Natural killer cell treated with Interleukin-12 subunit alpha and Interleukin-12 subunit beta and Interleukin-15 and Interleukin-18, amount 100 ng/mL, for 72 hours (primary cell): ENCODE measurements at regions not wholly inside any gene's neighbourhood (a gene's known extent, or its start where the extent isn't known, plus 50 kb on each side); places are given as distances from the start of the nearest gene placed in this dataset.
A peak's percentile ranks its signal among the peaks of the same experiment; 100 is the strongest.
"Not testable (repeated sequence)": the region's sequence is repeated elsewhere in the genome, so short reads cannot be mapped to it uniquely, and the experiment has no call there.

Source experiments
- ATAC-seq, 2 donors: fragments of 150-1000 bp; cut with Tn5 transposase in 1 of 2; sonication (Bioruptor Pico), chemical (Tn5 transposase) in 1 of 2; 2 replicates each; pipeline ENCODE4 v1.10.0; 2021
- DNase-seq: peaks from one replicate; pipeline ENCODE4 v3.0.0; 2022; ENCODE audit warnings: low spot score
- H3K27ac Mint-ChIP-seq, 2 donors: 1 replicate in 1 of 2; 2 replicates in 1 of 2; pipeline ENCODE4 v1.8.0; 2022; ENCODE audit warnings: mixed read lengths in 2 of 2, mild to moderate bottlenecking in 1 of 2, moderate library complexity in 1 of 2
- H3K27me3 Mint-ChIP-seq, 2 donors: 1 replicate in 1 of 2; 2 replicates in 1 of 2; pipeline ENCODE4 v1.8.0; 2022; ENCODE audit warnings: mixed read lengths in 2 of 2
- H3K36me3 Mint-ChIP-seq: one replicate; pipeline ENCODE4 v1.8.0; 2022; ENCODE audit warnings: mixed read lengths
- H3K4me1 Mint-ChIP-seq, 2 donors: 1 replicate in 1 of 2; 2 replicates in 1 of 2; pipeline ENCODE4 v1.8.0; 2022; ENCODE audit warnings: low read depth in 2 of 2, mixed read lengths in 2 of 2, mild to moderate bottlenecking in 1 of 2
- H3K4me3 Mint-ChIP-seq: one replicate; pipeline ENCODE4 v1.8.0; 2022; ENCODE audit warnings: mixed read lengths
- H3K9me3 Mint-ChIP-seq: 2 replicates; pipeline ENCODE4 v1.8.0; 2022; ENCODE audit warnings: mixed read lengths

DNA sequence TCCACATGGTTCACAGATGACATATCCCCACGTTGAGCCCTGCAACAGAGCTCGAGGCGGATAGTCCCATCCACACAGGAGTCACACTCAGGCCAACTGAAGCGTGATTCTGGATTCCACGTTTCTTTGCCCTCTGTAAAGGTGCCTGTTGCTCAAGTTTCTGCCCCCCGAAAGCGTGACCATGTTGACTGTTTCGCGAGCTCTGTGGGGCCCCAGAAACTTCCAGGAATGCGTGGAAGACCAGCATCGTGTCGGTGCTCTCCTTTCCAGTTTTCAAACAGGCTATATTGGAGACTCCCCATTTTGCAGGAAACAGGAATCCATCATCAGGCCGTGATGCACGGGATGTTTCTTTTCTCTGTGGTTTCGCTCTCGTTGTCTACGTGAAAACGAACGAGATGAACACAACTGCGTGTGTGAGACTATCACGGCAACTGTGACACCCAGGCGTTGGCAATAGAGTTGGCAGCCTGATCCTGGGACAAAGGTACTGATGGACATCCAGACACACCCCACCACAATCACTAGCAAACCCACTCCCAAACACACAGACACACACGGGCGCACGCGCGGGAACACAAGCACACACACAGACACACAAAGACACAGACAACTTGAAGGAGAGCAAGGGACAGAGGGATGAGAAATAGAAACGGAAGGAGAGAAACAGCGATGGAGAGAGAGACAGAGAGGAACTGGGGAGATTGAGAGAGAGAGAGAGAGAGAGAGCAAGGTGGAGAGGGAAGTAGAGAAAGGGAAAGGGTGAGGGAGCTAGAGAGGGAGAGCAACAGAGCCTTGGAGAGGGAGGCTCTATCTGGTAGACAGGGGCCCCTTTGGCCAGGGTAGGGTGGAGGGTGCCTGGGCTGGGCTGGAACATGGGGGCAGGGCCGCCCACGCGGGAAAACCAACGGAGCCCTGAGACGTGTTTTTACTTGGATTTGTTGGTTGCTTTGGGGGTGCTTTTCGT, 1609.3 kb downstream of the SPATA31A7 start:
- H3K27ac Mint-ChIP-seq = not testable (repeated sequence)

DNA sequence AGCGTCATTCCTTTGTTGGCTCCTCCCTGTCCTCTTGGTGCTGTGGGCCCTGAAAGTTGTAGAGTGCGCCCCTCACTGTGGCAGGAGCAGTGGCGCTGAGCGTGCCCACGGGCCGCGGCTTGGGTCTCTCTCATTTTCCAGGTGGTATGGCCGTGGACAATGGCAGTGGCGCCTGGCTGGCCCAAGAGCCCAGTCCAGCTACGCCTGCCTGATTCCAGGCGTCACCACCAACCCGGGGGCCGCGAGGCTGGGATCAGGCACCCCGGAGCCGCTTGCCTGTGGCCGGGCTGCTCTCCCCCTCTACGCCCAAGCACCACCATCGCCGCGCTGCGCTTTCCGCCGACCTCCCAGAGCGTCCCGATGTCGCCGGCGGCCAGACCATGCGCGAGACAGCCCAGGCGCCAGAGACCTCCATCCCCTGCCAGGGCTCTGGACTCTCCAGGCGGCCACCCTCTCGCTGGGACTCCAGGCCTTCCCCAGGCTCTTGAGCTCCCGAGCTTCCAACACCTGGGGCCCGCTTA, 1610.1 kb downstream of the SPATA31A7 start:
- peak; percentile 64 for DNase-seq
- not testable (repeated sequence) for H3K4me3 Mint-ChIP-seq, H3K9me3 Mint-ChIP-seq, ATAC-seq, H3K27ac Mint-ChIP-seq
- peaks cover 31 to 44% of the 10 kb centered on the region in 2 donors for H3K27me3 Mint-ChIP-seq
- peaks cover 28% of the 10 kb centered on the region in 2 donors for H3K4me1 Mint-ChIP-seq
- H3K36me3 Mint-ChIP-seq = peaks cover 23% of the 10 kb centered on the region

More for the DNA sequence above, 1609.3 kb downstream of the SPATA31A7 start:
- Mint-ChIP-seq H3K27me3 (peaks cover 25 to 36% of the 10 kb centered on the region in 2 donors), H3K4me3 (peak overlapping the region; percentile 70), H3K36me3 (peaks cover 19% of the 10 kb centered on the region), H3K4me1 (peaks cover 28% of the 10 kb centered on the region in 2 donors)
- peak; percentile 62 for DNase-seq
- H3K9me3 Mint-ChIP-seq, ATAC-seq: not testable (repeated sequence)

DNA sequence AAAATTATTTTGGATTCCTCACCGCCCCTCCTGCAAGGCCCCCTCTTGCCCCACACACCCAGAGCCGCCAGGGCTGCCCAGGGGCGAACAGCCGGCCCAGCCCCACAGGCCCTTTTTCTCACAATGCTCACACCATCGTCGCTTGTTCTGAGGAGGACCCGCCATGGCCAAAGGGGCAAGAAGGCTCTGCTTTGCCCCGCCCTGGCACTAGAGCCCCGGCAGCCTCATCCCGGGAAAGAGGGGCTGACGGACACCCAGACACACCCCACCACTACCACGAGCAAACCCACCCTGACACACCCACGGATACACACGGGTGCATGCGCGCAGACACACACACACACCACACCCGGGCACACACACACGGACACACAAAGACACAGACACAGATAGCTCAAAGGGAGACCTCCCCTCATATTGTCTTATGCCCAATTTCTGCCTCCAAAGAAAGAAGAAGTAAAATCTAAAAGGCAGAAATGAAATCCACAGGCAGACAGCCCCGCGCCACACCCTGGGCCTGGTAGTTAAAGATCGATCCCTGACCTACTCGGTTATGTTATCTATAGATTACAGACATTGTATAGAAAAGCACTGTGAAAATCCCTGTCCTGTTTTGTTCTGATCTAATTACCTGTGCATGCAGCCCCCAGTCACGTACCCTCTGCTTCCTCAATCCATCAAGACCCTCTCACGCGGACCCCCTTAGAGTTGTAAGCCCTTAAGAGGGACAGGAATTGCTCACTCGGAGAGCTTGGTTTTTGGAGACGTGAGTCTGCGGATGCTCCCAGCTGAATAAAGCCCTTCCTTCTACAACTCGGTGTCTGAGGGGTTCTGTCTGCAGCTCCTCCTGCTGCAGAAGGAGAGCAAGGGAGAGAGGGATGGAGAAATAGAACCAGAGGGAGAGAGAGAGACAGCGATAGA, 1610.9 kb downstream of the SPATA31A7 start:
- Mint-ChIP-seq H3K4me1 (peaks cover 28% of the 10 kb centered on the region in 2 donors), H3K36me3 (peaks cover 28% of the 10 kb centered on the region), H3K27me3 (peaks cover 36 to 52% of the 10 kb centered on the region in 2 donors), H3K27ac (peak overlapping the region; percentile 1 to 43), H3K4me3 (peak overlapping the region; percentile 74)
- not testable (repeated sequence) for ATAC-seq, H3K9me3 Mint-ChIP-seq
- DNase-seq = peak; percentile 62

DNA sequence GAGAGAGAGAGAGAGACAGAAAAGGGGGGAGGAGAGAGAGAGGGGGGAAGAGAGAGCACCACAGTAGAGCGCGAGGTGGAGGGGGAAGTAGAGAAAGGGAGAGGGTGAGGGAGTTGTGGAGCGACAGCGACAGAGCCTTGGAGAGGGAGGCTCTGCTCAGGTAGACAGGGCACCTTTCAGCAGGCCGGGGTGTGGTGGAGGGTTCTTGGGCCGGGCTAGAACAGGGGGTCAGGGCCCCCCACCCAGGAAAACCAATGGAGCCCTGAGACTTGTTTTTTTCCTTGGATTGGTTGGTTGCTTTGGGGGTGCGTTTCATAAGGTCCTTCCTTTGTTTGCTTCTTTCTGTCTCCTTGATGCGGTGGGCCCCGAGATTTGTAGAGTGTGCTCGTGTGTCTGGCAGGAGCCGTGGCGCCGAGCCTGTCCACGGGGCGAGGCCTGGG, 1611.6 kb downstream of the SPATA31A7 start:
- not testable (repeated sequence) for DNase-seq, ATAC-seq, H3K9me3 Mint-ChIP-seq
- Mint-ChIP-seq H3K4me1 (peaks cover 28% of the 10 kb centered on the region in 2 donors), H3K4me3 (peak overlapping the region; percentile 74), H3K27ac (peak overlapping the region; percentile 1 to 43), H3K27me3 (peaks cover 37 to 53% of the 10 kb centered on the region in 2 donors), H3K36me3 (peaks cover 28% of the 10 kb centered on the region)

DNA sequence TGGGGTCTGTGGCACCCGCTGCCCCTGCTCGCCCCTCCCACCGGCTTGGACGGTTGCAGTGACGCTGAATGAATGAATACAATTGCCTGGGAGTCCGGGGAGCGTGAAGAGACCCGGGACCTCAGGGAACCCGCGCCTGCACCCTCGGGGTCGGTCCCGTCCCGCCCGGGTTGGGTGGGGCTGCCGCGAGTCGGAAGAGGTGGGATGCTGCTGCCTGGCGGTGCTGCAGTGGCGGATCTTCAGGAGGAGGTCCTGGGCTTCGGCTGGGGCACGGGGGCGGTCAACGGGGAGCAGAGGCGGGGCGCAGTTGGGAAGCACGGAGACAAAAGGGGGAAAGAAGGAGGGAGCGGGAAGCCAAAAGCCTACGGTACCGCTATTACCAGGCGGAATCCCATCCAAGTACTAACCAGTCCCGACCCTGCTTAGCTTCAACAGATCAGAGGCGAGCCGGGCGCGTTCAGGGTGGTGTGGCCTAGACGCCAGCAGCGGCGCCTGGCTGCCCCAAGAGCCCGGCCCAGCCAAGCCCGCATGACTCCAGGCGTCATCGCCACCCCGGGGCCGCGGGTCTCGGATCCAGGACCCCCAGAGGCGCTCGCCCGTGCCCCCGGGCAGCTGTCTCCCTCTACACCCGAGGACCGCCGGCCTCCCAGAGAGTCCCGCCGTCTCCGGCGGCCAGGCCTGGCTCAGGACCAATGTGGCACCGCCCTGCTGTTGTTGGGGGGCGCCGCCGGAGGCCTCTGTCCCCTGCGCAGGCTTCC, 1612.3 kb downstream of the SPATA31A7 start:
- H3K27ac Mint-ChIP-seq = peak overlapping the region; percentile 1 to 43
- H3K36me3 Mint-ChIP-seq = peaks cover 28% of the 10 kb centered on the region
- peak overlapping the region; percentile 74 for H3K4me3 Mint-ChIP-seq
- H3K27me3 Mint-ChIP-seq = peaks cover 37 to 53% of the 10 kb centered on the region in 2 donors
- DNase-seq = peak; percentile 89
- H3K9me3 Mint-ChIP-seq = not testable (repeated sequence)
- ATAC-seq = peak; percentile 99 to 100
- H3K4me1 Mint-ChIP-seq = peaks cover 28% of the 10 kb centered on the region in 2 donors

DNA sequence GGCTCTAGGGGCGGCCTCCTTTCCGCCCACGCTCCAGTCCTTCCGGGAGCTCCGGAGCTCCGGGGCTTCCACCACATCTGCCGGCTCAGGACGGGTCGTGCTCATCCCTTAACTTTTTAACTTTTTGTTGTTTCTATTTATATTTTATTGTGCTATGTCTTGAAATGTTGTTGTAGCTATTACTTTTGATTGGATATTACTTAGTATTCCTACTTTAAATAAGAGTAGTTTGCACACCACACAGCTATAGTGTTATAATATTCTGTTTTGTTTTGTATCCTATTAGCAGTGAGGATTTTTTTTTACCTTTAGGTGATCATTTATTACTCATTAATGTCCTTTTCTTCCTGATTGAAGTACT, 1612.9 kb downstream of the SPATA31A7 start:
- Mint-ChIP-seq H3K27ac (peak overlapping the region; percentile 16 to 43), H3K36me3 (peaks cover 28% of the 10 kb centered on the region), H3K27me3 (peaks cover 37 to 53% of the 10 kb centered on the region in 2 donors), H3K4me1 (peaks cover 28% of the 10 kb centered on the region in 2 donors), H3K4me3 (peak overlapping the region; percentile 74)
- not testable (repeated sequence) for ATAC-seq, H3K9me3 Mint-ChIP-seq, DNase-seq

DNA sequence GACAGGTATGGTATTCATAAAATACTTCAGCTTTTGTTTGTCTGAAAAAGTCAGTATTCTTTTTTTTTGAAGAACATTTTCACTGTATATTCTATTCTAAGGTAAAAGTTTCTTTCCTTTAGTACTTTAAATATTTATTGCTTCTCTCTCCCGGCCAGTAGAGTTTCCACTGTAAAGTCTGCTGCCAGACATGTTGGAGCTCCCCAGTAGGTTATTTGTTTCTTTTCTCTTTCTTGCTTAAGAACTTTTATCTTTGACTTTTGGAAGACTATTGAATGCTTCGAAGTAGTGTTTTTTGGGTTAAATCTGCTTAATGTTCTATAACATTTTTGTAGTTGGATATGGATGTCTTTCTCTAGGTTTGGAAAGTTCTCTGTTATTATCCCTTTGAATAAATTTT, 1613.3 kb downstream of the SPATA31A7 start:
- H3K27me3 Mint-ChIP-seq = peaks cover 40 to 56% of the 10 kb centered on the region in 2 donors

DNA sequence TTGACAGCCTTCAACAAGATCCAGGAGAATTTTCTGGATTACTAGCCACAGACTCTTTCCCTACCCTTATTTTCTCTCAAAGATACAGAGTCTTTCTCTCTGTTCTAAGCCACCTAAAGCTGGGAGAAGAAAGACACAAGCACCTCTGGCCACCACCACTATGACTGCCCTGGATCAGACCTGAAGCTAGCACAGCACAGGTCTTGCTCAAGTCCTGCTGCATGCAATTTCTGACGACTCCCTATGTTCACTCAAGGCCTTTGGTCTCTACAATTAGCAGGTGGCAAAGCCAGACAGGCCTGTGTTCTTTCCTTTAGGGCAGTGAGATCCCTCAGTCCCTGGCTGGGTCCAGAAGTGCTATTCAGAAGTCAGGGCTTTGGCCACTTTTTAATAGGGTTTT, 1614.5 kb downstream of the SPATA31A7 start:
- H3K9me3 Mint-ChIP-seq, H3K4me3 Mint-ChIP-seq, DNase-seq, H3K27ac Mint-ChIP-seq, ATAC-seq: not testable (repeated sequence)
- Mint-ChIP-seq H3K27me3 (peaks cover 41 to 55% of the 10 kb centered on the region in 2 donors), H3K36me3 (peaks cover 25% of the 10 kb centered on the region), H3K4me1 (peaks cover 24 to 30% of the 10 kb centered on the region in 2 donors)

More for the DNA sequence above, 1613.3 kb downstream of the SPATA31A7 start:
- Mint-ChIP-seq H3K27ac (peak overlapping the region; percentile 16 to 43), H3K36me3 (peaks cover 28% of the 10 kb centered on the region), H3K4me1 (peaks cover 28 to 31% of the 10 kb centered on the region in 2 donors), H3K4me3 (peak overlapping the region; percentile 74)
- ATAC-seq, DNase-seq, H3K9me3 Mint-ChIP-seq: not testable (repeated sequence)

DNA sequence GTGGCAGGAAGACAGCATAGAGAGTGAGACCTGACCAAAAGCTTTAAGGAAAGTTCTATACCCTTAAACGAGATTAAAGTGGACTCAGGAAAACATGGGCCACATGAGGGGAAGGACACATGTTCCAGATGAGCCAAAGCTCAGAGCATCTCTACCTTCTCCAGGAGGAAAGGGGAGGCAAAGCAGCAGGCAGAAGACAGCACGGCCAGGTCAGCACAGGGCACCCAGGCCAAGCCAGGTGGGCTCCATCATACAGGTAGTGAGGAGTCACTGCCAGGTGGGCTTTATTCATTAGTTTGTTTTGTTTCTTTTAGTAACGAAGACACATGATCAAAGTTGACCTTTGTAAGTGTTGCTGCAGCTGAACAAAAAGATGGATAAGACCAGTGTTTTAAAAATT, 1617.6 kb downstream of the SPATA31A7 start:
- not testable (repeated sequence) for H3K27ac Mint-ChIP-seq, H3K4me3 Mint-ChIP-seq, H3K9me3 Mint-ChIP-seq, ATAC-seq, DNase-seq
- peaks cover 4 to 11% of the 10 kb centered on the region in 2 donors for H3K4me1 Mint-ChIP-seq
- H3K27me3 Mint-ChIP-seq = peaks cover 24 to 34% of the 10 kb centered on the region in 2 donors
- H3K36me3 Mint-ChIP-seq = peaks cover 15% of the 10 kb centered on the region

DNA sequence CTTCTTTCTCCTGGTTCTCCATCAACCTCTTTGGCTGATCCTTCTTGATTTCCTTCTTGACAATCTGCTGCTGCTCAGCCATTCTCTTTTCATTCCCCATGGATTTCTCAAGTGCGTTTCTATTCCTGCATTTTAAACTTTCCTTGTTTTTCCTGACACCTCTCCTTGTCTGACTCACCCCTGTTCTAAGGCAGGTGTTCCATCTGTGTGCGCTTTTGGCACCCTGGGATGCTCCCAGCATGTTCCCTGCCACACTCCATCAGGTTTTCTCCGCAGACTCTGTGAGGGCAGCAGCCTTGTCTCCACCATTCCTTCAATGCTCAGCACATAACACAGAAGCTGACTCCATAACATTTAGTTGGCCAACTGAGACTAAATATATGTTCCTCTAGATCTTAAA, 1618.2 kb downstream of the SPATA31A7 start:
- not testable (repeated sequence) for ATAC-seq, H3K4me3 Mint-ChIP-seq, H3K9me3 Mint-ChIP-seq, DNase-seq, H3K27ac Mint-ChIP-seq, H3K4me1 Mint-ChIP-seq
- Mint-ChIP-seq H3K27me3 (peaks cover 27 to 30% of the 10 kb centered on the region in 2 donors), H3K36me3 (peaks cover 13% of the 10 kb centered on the region)

DNA sequence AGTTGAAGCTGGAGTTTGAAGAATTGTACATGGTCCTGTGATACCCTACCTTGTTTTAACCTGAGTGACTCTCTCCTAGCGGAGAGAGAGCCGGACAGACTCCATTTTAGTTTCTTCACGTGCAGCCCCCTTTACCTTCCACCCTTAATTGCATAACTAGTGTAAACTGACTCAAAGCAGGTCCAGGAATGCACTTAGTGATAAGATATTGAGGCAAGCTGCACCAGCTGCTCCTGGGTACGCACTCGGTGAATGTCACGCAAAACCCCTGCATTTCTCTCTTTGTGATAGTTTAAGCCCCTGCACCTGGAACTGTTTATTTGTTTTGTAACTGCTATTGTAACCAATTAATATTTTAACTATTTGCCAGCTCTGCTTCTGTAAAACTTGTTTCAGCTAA, 1620.5 kb downstream of the SPATA31A7 start:
- H3K9me3 Mint-ChIP-seq, DNase-seq, H3K36me3 Mint-ChIP-seq, H3K4me1 Mint-ChIP-seq, H3K4me3 Mint-ChIP-seq, ATAC-seq, H3K27ac Mint-ChIP-seq: not testable (repeated sequence)
- peaks cover 21 to 24% of the 10 kb centered on the region in 2 donors for H3K27me3 Mint-ChIP-seq

DNA sequence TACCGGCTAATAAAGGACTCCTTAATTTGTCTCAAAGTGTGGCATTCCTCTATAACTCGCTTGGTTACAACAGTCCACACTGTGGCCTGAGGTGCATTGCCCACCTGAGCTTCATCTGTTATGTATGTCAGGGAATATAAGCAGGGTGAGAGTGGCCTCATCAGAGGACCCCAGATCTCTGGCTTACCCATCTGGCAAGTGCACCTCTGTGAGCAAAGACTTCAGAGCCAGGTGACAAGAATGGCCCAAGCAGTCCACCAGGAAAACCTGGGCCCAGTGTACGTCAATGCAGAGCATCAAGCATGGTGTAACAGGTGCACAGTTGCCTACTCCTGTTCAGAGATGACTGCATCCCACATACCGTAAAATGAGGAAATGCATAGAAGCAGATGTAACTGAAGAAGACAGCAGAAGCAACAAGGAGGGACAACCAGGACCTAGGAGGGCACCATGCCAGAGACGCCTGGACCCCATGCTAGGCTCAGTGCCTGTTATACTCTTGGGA, 1621.0 kb downstream of the SPATA31A7 start:
- DNase-seq, H3K9me3 Mint-ChIP-seq, H3K4me1 Mint-ChIP-seq, H3K4me3 Mint-ChIP-seq, H3K36me3 Mint-ChIP-seq, ATAC-seq, H3K27ac Mint-ChIP-seq: not testable (repeated sequence)
- peaks cover 15 to 19% of the 10 kb centered on the region in 2 donors for H3K27me3 Mint-ChIP-seq
